ENCODE measurements at regions not wholly inside any gene's neighbourhood (a gene's known extent, or its start where the extent isn't known, plus 50 kb on each side); places are given as distances from the start of the nearest gene placed in this dataset.

GRCh38 chr4:41385481-41385880, 128.8 kb downstream of the UCHL1 start:
- TF ChIP-seq POLR2A (IDR thresholded peaks at IDR 0.05) (no peak), CTCF (IDR thresholded peaks at IDR 0.05) (no peak)

All from heart left ventricle (tissue), 13 donors.